ENCODE measurements at regions not wholly inside any gene's neighbourhood (a gene's known extent, or its start where the extent isn't known, plus 50 kb on each side); places are given as distances from the start of the nearest gene placed in this dataset.

- Histone ChIP-seq H3K4me1 (ENCODE audit: control insufficient read depth in 1 of 2, insufficient read depth in 2 of 2, low read length in 2 of 2) (no peaks in the 10 kb centered on the region), H3K27ac (ENCODE audit: low read length) (no peak overlapping the region), H3K4me3 (ENCODE audit: low read depth in 1 of 2, low read length in 2 of 2) (no peak overlapping the region), H3K36me3 (ENCODE audit: control insufficient read depth in 1 of 2, insufficient read depth in 2 of 2, low read length in 2 of 2) (peaks cover 0 to 6% of the 10 kb centered on the region in 2 donors), H3K27me3 (ENCODE audit: low read depth, low read length) (no peaks in the 10 kb centered on the region), H3K9me3 (ENCODE audit: control insufficient read depth in 1 of 2, low read length in 2 of 2) (no peaks in the 10 kb centered on the region)
Observed at GRCh38 chr1:173415490-173415889, 61.6 kb upstream of the PRDX6 start.

GRCh38 chr1:173415905-173416450, 61.2 kb upstream of the PRDX6 start:
- H3K4me1 ChIP-seq (ENCODE audit: control insufficient read depth in 1 of 2, insufficient read depth in 2 of 2, low read length in 2 of 2) = no peaks in the 10 kb centered on the region
- no peak overlapping the region for H3K4me3 ChIP-seq (ENCODE audit: low read depth in 1 of 2, low read length in 2 of 2)
- H3K27ac ChIP-seq (ENCODE audit: low read length) = no peak overlapping the region
- peaks cover 0 to 6% of the 10 kb centered on the region in 2 donors for H3K36me3 ChIP-seq (ENCODE audit: control insufficient read depth in 1 of 2, insufficient read depth in 2 of 2, low read length in 2 of 2)
- no peaks in the 10 kb centered on the region for H3K9me3 ChIP-seq (ENCODE audit: control insufficient read depth in 1 of 2, low read length in 2 of 2)
- H3K27me3 ChIP-seq (ENCODE audit: low read depth, low read length) = no peaks in the 10 kb centered on the region

- Histone ChIP-seq H3K27me3 (ENCODE audit: low read depth, low read length) (no peaks in the 10 kb centered on the region), H3K9me3 (ENCODE audit: control insufficient read depth in 1 of 2, low read length in 2 of 2) (no peaks in the 10 kb centered on the region), H3K36me3 (ENCODE audit: control insufficient read depth in 1 of 2, insufficient read depth in 2 of 2, low read length in 2 of 2) (peaks cover 0 to 6% of the 10 kb centered on the region in 2 donors), H3K27ac (ENCODE audit: low read length) (no peak overlapping the region), H3K4me3 (ENCODE audit: low read depth in 1 of 2, low read length in 2 of 2) (no peak overlapping the region), H3K4me1 (ENCODE audit: control insufficient read depth in 1 of 2, insufficient read depth in 2 of 2, low read length in 2 of 2) (no peaks in the 10 kb centered on the region)
Observed at GRCh38 chr1:173417563-173417962, 59.6 kb upstream of the PRDX6 start.

GRCh38 chr1:173418107-173418985, 58.8 kb upstream of the PRDX6 start:
- H3K4me1 ChIP-seq (ENCODE audit: control insufficient read depth in 1 of 2, insufficient read depth in 2 of 2, low read length in 2 of 2) = no peaks in the 10 kb centered on the region
- H3K9me3 ChIP-seq (ENCODE audit: control insufficient read depth in 1 of 2, low read length in 2 of 2) = no peaks in the 10 kb centered on the region
- H3K27ac ChIP-seq (ENCODE audit: low read length) = no peak overlapping the region
- H3K4me3 ChIP-seq (ENCODE audit: low read depth in 1 of 2, low read length in 2 of 2) = no peak overlapping the region
- H3K36me3 ChIP-seq (ENCODE audit: control insufficient read depth in 1 of 2, insufficient read depth in 2 of 2, low read length in 2 of 2) = peaks cover 0 to 6% of the 10 kb centered on the region in 2 donors
- H3K27me3 ChIP-seq (ENCODE audit: low read depth, low read length) = no peaks in the 10 kb centered on the region

- H3K27ac ChIP-seq (ENCODE audit: low read length) = no peak overlapping the region
- H3K4me3 ChIP-seq (ENCODE audit: low read depth in 1 of 2, low read length in 2 of 2) = no peak overlapping the region
Observed at GRCh38 chr1:173420330-173420806, 56.8 kb upstream of the PRDX6 start.

GRCh38 chr1:173421286-173421685, 55.8 kb upstream of the PRDX6 start:
- Histone ChIP-seq H3K27ac (ENCODE audit: low read length) (no peak overlapping the region), H3K4me3 (ENCODE audit: low read depth in 1 of 2, low read length in 2 of 2) (no peak overlapping the region), H3K4me1 (ENCODE audit: control insufficient read depth in 1 of 2, insufficient read depth in 2 of 2, low read length in 2 of 2) (no peaks in the 10 kb centered on the region)

More at GRCh38 chr1:173420330-173420806, 56.8 kb upstream of the PRDX6 start:
- Histone ChIP-seq H3K27me3 (ENCODE audit: low read depth, low read length) (no peaks in the 10 kb centered on the region), H3K36me3 (ENCODE audit: control insufficient read depth in 1 of 2, insufficient read depth in 2 of 2, low read length in 2 of 2) (peaks cover 0 to under 1% of the 10 kb centered on the region in 2 donors), H3K9me3 (ENCODE audit: control insufficient read depth in 1 of 2, low read length in 2 of 2) (no peaks in the 10 kb centered on the region), H3K4me1 (ENCODE audit: control insufficient read depth in 1 of 2, insufficient read depth in 2 of 2, low read length in 2 of 2) (no peaks in the 10 kb centered on the region)

GRCh38 chr1:173421789-173422188, 55.3 kb upstream of the PRDX6 start:
- Histone ChIP-seq H3K4me1 (ENCODE audit: control insufficient read depth in 1 of 2, insufficient read depth in 2 of 2, low read length in 2 of 2) (no peaks in the 10 kb centered on the region), H3K9me3 (ENCODE audit: control insufficient read depth in 1 of 2, low read length in 2 of 2) (no peaks in the 10 kb centered on the region), H3K4me3 (ENCODE audit: low read depth in 1 of 2, low read length in 2 of 2) (no peak overlapping the region), H3K27ac (ENCODE audit: low read length) (no peak overlapping the region), H3K36me3 (ENCODE audit: control insufficient read depth in 1 of 2, insufficient read depth in 2 of 2, low read length in 2 of 2) (no peaks in the 10 kb centered on the region), H3K27me3 (ENCODE audit: low read depth, low read length) (no peaks in the 10 kb centered on the region)

More at GRCh38 chr1:173421286-173421685, 55.8 kb upstream of the PRDX6 start:
- H3K9me3 ChIP-seq (ENCODE audit: control insufficient read depth in 1 of 2, low read length in 2 of 2) = no peaks in the 10 kb centered on the region
- no peaks in the 10 kb centered on the region for H3K36me3 ChIP-seq (ENCODE audit: control insufficient read depth in 1 of 2, insufficient read depth in 2 of 2, low read length in 2 of 2)
- no peaks in the 10 kb centered on the region for H3K27me3 ChIP-seq (ENCODE audit: low read depth, low read length)

- Histone ChIP-seq H3K9me3 (ENCODE audit: control insufficient read depth in 1 of 2, low read length in 2 of 2) (no peaks in the 10 kb centered on the region), H3K4me3 (ENCODE audit: low read depth in 1 of 2, low read length in 2 of 2) (no peak overlapping the region), H3K4me1 (ENCODE audit: control insufficient read depth in 1 of 2, insufficient read depth in 2 of 2, low read length in 2 of 2) (no peaks in the 10 kb centered on the region), H3K36me3 (ENCODE audit: control insufficient read depth in 1 of 2, insufficient read depth in 2 of 2, low read length in 2 of 2) (no peaks in the 10 kb centered on the region), H3K27ac (ENCODE audit: low read length) (no peak overlapping the region), H3K27me3 (ENCODE audit: low read depth, low read length) (no peaks in the 10 kb centered on the region)
Observed at GRCh38 chr1:173422456-173422976, 54.6 kb upstream of the PRDX6 start.

- Histone ChIP-seq H3K9me3 (ENCODE audit: control insufficient read depth in 1 of 2, low read length in 2 of 2) (no peaks in the 10 kb centered on the region), H3K4me3 (ENCODE audit: low read depth in 1 of 2, low read length in 2 of 2) (no peak overlapping the region), H3K36me3 (ENCODE audit: control insufficient read depth in 1 of 2, insufficient read depth in 2 of 2, low read length in 2 of 2) (no peaks in the 10 kb centered on the region), H3K27ac (ENCODE audit: low read length) (no peak overlapping the region), H3K4me1 (ENCODE audit: control insufficient read depth in 1 of 2, insufficient read depth in 2 of 2, low read length in 2 of 2) (no peaks in the 10 kb centered on the region), H3K27me3 (ENCODE audit: low read depth, low read length) (no peaks in the 10 kb centered on the region)
Observed at GRCh38 chr1:173423291-173423690, 53.8 kb upstream of the PRDX6 start.

- H3K27ac ChIP-seq (ENCODE audit: low read length) = no peak overlapping the region
- H3K4me3 ChIP-seq (ENCODE audit: low read depth in 1 of 2, low read length in 2 of 2) = no peak overlapping the region
- no peaks in the 10 kb centered on the region for H3K27me3 ChIP-seq (ENCODE audit: low read depth, low read length)
- H3K4me1 ChIP-seq (ENCODE audit: control insufficient read depth in 1 of 2, insufficient read depth in 2 of 2, low read length in 2 of 2) = peaks cover 0 to under 1% of the 10 kb centered on the region in 2 donors
- no peaks in the 10 kb centered on the region for H3K9me3 ChIP-seq (ENCODE audit: control insufficient read depth in 1 of 2, low read length in 2 of 2)
- no peaks in the 10 kb centered on the region for H3K36me3 ChIP-seq (ENCODE audit: control insufficient read depth in 1 of 2, insufficient read depth in 2 of 2, low read length in 2 of 2)
Observed at GRCh38 chr1:173424143-173424542, 53.0 kb upstream of the PRDX6 start.

- no peak overlapping the region for H3K27ac ChIP-seq (ENCODE audit: low read length)
- H3K9me3 ChIP-seq (ENCODE audit: control insufficient read depth in 1 of 2, low read length in 2 of 2) = no peaks in the 10 kb centered on the region
- H3K4me1 ChIP-seq (ENCODE audit: control insufficient read depth in 1 of 2, insufficient read depth in 2 of 2, low read length in 2 of 2) = peaks cover 0 to 8% of the 10 kb centered on the region in 2 donors
- H3K4me3 ChIP-seq (ENCODE audit: low read depth in 1 of 2, low read length in 2 of 2) = no peak overlapping the region
- H3K36me3 ChIP-seq (ENCODE audit: control insufficient read depth in 1 of 2, insufficient read depth in 2 of 2, low read length in 2 of 2) = no peaks in the 10 kb centered on the region
- no peaks in the 10 kb centered on the region for H3K27me3 ChIP-seq (ENCODE audit: low read depth, low read length)
Observed at GRCh38 chr1:173424782-173425407, 52.2 kb upstream of the PRDX6 start.

Measured in muscle layer of duodenum (tissue), 2 donors.